ENCODE measurements at regions not wholly inside any gene's neighbourhood (a gene's known extent, or its start where the extent isn't known, plus 50 kb on each side); places are given as distances from the start of the nearest gene placed in this dataset.

- Histone ChIP-seq H3K4me1 (ENCODE audit: control insufficient read depth, insufficient read depth, low read length) (peaks cover 9% of the 10 kb centered on the region), H3K4me3 (ENCODE audit: low read length in 2 of 2) (no peak overlapping the region), H3K9me3 (ENCODE audit: control insufficient read depth in 2 of 2, low read length in 2 of 2) (no peaks in the 10 kb centered on the region), H3K9ac (ENCODE audit: low read length in 2 of 2) (no peak overlapping the region), H3K27ac (ENCODE audit: low read length) (no peak overlapping the region), H3K27me3 (ENCODE audit: control insufficient read depth in 1 of 2, insufficient read depth in 2 of 2, low read length in 2 of 2) (no peaks in the 10 kb centered on the region), H3K36me3 (ENCODE audit: control insufficient read depth in 2 of 2, insufficient read depth in 2 of 2, low read length in 2 of 2) (no peaks in the 10 kb centered on the region)
These were observed 98.6 kb upstream of the MDFIC start for GRCh38 chr7:114823290-114823689.

- H3K4me1 ChIP-seq (ENCODE audit: control insufficient read depth, insufficient read depth, low read length): no peaks in the 10 kb centered on the region
- H3K9me3 ChIP-seq (ENCODE audit: control insufficient read depth in 2 of 2, low read length in 2 of 2): no peaks in the 10 kb centered on the region
- H3K27me3 ChIP-seq (ENCODE audit: control insufficient read depth in 1 of 2, insufficient read depth in 2 of 2, low read length in 2 of 2): no peaks in the 10 kb centered on the region
- H3K4me3 ChIP-seq (ENCODE audit: low read length in 2 of 2): no peak overlapping the region
- no peak overlapping the region for H3K27ac ChIP-seq (ENCODE audit: low read length)
- H3K9ac ChIP-seq (ENCODE audit: low read length in 2 of 2): no peak overlapping the region
- no peaks in the 10 kb centered on the region for H3K36me3 ChIP-seq (ENCODE audit: control insufficient read depth in 2 of 2, insufficient read depth in 2 of 2, low read length in 2 of 2)
These were observed 96.4 kb upstream of the MDFIC start for GRCh38 chr7:114825423-114825951.

- Histone ChIP-seq H3K36me3 (ENCODE audit: control insufficient read depth in 2 of 2, insufficient read depth in 2 of 2, low read length in 2 of 2) (no peaks in the 10 kb centered on the region), H3K9me3 (ENCODE audit: control insufficient read depth in 2 of 2, low read length in 2 of 2) (no peaks in the 10 kb centered on the region), H3K9ac (ENCODE audit: low read length in 2 of 2) (no peak overlapping the region), H3K27ac (ENCODE audit: low read length) (no peak overlapping the region), H3K27me3 (ENCODE audit: control insufficient read depth in 1 of 2, insufficient read depth in 2 of 2, low read length in 2 of 2) (no peaks in the 10 kb centered on the region), H3K4me3 (ENCODE audit: low read length in 2 of 2) (no peak overlapping the region), H3K4me1 (ENCODE audit: control insufficient read depth, insufficient read depth, low read length) (no peaks in the 10 kb centered on the region)
These were observed 90.9 kb upstream of the MDFIC start for GRCh38 chr7:114830952-114831351.

- Histone ChIP-seq H3K27ac (ENCODE audit: low read length) (no peak overlapping the region), H3K4me3 (ENCODE audit: low read length in 2 of 2) (no peak overlapping the region), H3K27me3 (ENCODE audit: control insufficient read depth in 1 of 2, insufficient read depth in 2 of 2, low read length in 2 of 2) (no peaks in the 10 kb centered on the region), H3K36me3 (ENCODE audit: control insufficient read depth in 2 of 2, insufficient read depth in 2 of 2, low read length in 2 of 2) (no peaks in the 10 kb centered on the region), H3K9ac (ENCODE audit: low read length in 2 of 2) (no peak overlapping the region), H3K4me1 (ENCODE audit: control insufficient read depth, insufficient read depth, low read length) (no peaks in the 10 kb centered on the region), H3K9me3 (ENCODE audit: control insufficient read depth in 2 of 2, low read length in 2 of 2) (no peaks in the 10 kb centered on the region)
These were observed 88.8 kb upstream of the MDFIC start for GRCh38 chr7:114832906-114833595.

GRCh38 chr7:114835303-114835702 lies 86.6 kb upstream of the MDFIC start:
- Histone ChIP-seq H3K36me3 (ENCODE audit: control insufficient read depth in 2 of 2, insufficient read depth in 2 of 2, low read length in 2 of 2) (no peaks in the 10 kb centered on the region), H3K27me3 (ENCODE audit: control insufficient read depth in 1 of 2, insufficient read depth in 2 of 2, low read length in 2 of 2) (no peaks in the 10 kb centered on the region), H3K9me3 (ENCODE audit: control insufficient read depth in 2 of 2, low read length in 2 of 2) (no peaks in the 10 kb centered on the region), H3K4me1 (ENCODE audit: control insufficient read depth, insufficient read depth, low read length) (no peaks in the 10 kb centered on the region), H3K27ac (ENCODE audit: low read length) (no peak overlapping the region), H3K9ac (ENCODE audit: low read length in 2 of 2) (no peak overlapping the region), H3K4me3 (ENCODE audit: low read length in 2 of 2) (no peak overlapping the region)

GRCh38 chr7:114835861-114836260 lies 86.0 kb upstream of the MDFIC start:
- Histone ChIP-seq H3K4me3 (ENCODE audit: low read length in 2 of 2) (no peak overlapping the region), H3K9me3 (ENCODE audit: control insufficient read depth in 2 of 2, low read length in 2 of 2) (no peaks in the 10 kb centered on the region), H3K36me3 (ENCODE audit: control insufficient read depth in 2 of 2, insufficient read depth in 2 of 2, low read length in 2 of 2) (no peaks in the 10 kb centered on the region), H3K9ac (ENCODE audit: low read length in 2 of 2) (no peak overlapping the region), H3K27me3 (ENCODE audit: control insufficient read depth in 1 of 2, insufficient read depth in 2 of 2, low read length in 2 of 2) (no peaks in the 10 kb centered on the region), H3K27ac (ENCODE audit: low read length) (no peak overlapping the region), H3K4me1 (ENCODE audit: control insufficient read depth, insufficient read depth, low read length) (no peaks in the 10 kb centered on the region)

- no peaks in the 10 kb centered on the region for H3K27me3 ChIP-seq (ENCODE audit: control insufficient read depth in 1 of 2, insufficient read depth in 2 of 2, low read length in 2 of 2)
- H3K4me1 ChIP-seq (ENCODE audit: control insufficient read depth, insufficient read depth, low read length): no peaks in the 10 kb centered on the region
- H3K4me3 ChIP-seq (ENCODE audit: low read length in 2 of 2): no peak overlapping the region
- no peak overlapping the region for H3K27ac ChIP-seq (ENCODE audit: low read length)
- no peaks in the 10 kb centered on the region for H3K36me3 ChIP-seq (ENCODE audit: control insufficient read depth in 2 of 2, insufficient read depth in 2 of 2, low read length in 2 of 2)
- H3K9ac ChIP-seq (ENCODE audit: low read length in 2 of 2): no peak overlapping the region
- H3K9me3 ChIP-seq (ENCODE audit: control insufficient read depth in 2 of 2, low read length in 2 of 2): no peaks in the 10 kb centered on the region
These were observed 79.3 kb upstream of the MDFIC start for GRCh38 chr7:114842551-114843065.

GRCh38 chr7:114843102-114843501 lies 78.8 kb upstream of the MDFIC start:
- no peak overlapping the region for H3K4me3 ChIP-seq (ENCODE audit: low read length in 2 of 2)
- no peak overlapping the region for H3K27ac ChIP-seq (ENCODE audit: low read length)
- H3K27me3 ChIP-seq (ENCODE audit: control insufficient read depth in 1 of 2, insufficient read depth in 2 of 2, low read length in 2 of 2): no peaks in the 10 kb centered on the region
- no peaks in the 10 kb centered on the region for H3K36me3 ChIP-seq (ENCODE audit: control insufficient read depth in 2 of 2, insufficient read depth in 2 of 2, low read length in 2 of 2)
- no peaks in the 10 kb centered on the region for H3K4me1 ChIP-seq (ENCODE audit: control insufficient read depth, insufficient read depth, low read length)
- H3K9ac ChIP-seq (ENCODE audit: low read length in 2 of 2): no peak overlapping the region
- H3K9me3 ChIP-seq (ENCODE audit: control insufficient read depth in 2 of 2, low read length in 2 of 2): no peaks in the 10 kb centered on the region

- H3K9me3 ChIP-seq (ENCODE audit: control insufficient read depth in 2 of 2, low read length in 2 of 2): no peaks in the 10 kb centered on the region
- no peaks in the 10 kb centered on the region for H3K36me3 ChIP-seq (ENCODE audit: control insufficient read depth in 2 of 2, insufficient read depth in 2 of 2, low read length in 2 of 2)
- no peaks in the 10 kb centered on the region for H3K27me3 ChIP-seq (ENCODE audit: control insufficient read depth in 1 of 2, insufficient read depth in 2 of 2, low read length in 2 of 2)
- peak overlapping the region in 1 of 2 donors; percentile 31 for H3K4me3 ChIP-seq (ENCODE audit: low read length in 2 of 2)
- no peak overlapping the region for H3K9ac ChIP-seq (ENCODE audit: low read length in 2 of 2)
- no peaks in the 10 kb centered on the region for H3K4me1 ChIP-seq (ENCODE audit: control insufficient read depth, insufficient read depth, low read length)
- H3K27ac ChIP-seq (ENCODE audit: low read length): no peak overlapping the region
These were observed 70.4 kb upstream of the MDFIC start for GRCh38 chr7:114851406-114852061.

- Histone ChIP-seq H3K4me1 (ENCODE audit: control insufficient read depth, insufficient read depth, low read length) (no peaks in the 10 kb centered on the region), H3K4me3 (ENCODE audit: low read length in 2 of 2) (no peak overlapping the region), H3K9me3 (ENCODE audit: control insufficient read depth in 2 of 2, low read length in 2 of 2) (no peaks in the 10 kb centered on the region), H3K27ac (ENCODE audit: low read length) (no peak overlapping the region), H3K27me3 (ENCODE audit: control insufficient read depth in 1 of 2, insufficient read depth in 2 of 2, low read length in 2 of 2) (no peaks in the 10 kb centered on the region), H3K36me3 (ENCODE audit: control insufficient read depth in 2 of 2, insufficient read depth in 2 of 2, low read length in 2 of 2) (no peaks in the 10 kb centered on the region), H3K9ac (ENCODE audit: low read length in 2 of 2) (no peak overlapping the region)
These were observed 69.6 kb upstream of the MDFIC start for GRCh38 chr7:114852293-114852692.

- Histone ChIP-seq H3K4me1 (ENCODE audit: control insufficient read depth, insufficient read depth, low read length) (no peaks in the 10 kb centered on the region), H3K9me3 (ENCODE audit: control insufficient read depth in 2 of 2, low read length in 2 of 2) (no peaks in the 10 kb centered on the region), H3K27ac (ENCODE audit: low read length) (no peak overlapping the region), H3K27me3 (ENCODE audit: control insufficient read depth in 1 of 2, insufficient read depth in 2 of 2, low read length in 2 of 2) (no peaks in the 10 kb centered on the region), H3K4me3 (ENCODE audit: low read length in 2 of 2) (no peak overlapping the region), H3K9ac (ENCODE audit: low read length in 2 of 2) (no peak overlapping the region), H3K36me3 (ENCODE audit: control insufficient read depth in 2 of 2, insufficient read depth in 2 of 2, low read length in 2 of 2) (no peaks in the 10 kb centered on the region)
These were observed 68.7 kb upstream of the MDFIC start for GRCh38 chr7:114853189-114853588.

Measured in stomach smooth muscle (tissue), 2 donors.